NCI-H187 treated with DMSO at 0.1 percent for 48 hours (cell line): ENCODE measurements at regions not wholly inside any gene's neighbourhood (a gene's known extent, or its start where the extent isn't known, plus 50 kb on each side); places are given as distances from the start of the nearest gene placed in this dataset.

Experiments
- DNase-seq: peaks from one replicate; lab custom pipeline; 2025; lab: John Stamatoyannopoulos, UW

DNA sequence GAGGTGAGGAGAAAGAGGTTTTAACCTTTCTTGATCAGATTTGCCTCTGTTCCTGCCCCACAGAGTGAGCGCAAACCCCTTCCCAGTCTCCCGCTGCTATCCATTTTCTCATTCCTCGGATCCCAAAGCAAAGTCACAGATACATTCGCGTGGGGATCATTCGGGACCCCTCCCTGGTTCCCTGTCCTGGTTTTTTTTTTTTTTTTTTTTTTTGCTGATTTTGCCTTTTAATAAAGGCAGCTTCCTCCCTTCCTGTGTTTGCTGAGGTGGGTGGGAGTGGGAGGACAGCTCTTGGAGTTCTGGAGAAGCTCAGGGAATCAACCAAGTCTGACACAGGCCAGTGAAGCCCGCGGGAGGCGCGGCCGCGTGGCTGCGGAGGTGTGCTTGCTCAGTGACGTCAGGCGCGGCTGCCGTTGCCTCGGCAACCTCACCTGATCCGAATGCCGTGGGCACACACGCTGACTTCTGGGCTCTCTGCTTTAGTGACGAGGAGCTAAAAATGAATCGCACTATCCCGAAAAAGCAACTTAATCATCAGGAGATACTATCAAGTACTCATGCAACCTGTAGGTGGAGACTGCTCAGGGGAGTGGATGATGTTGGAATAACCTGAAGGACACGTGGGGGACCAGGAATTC is 106.4 kb downstream of the TBX19 start:
- DNase-seq, result no peak

DNA sequence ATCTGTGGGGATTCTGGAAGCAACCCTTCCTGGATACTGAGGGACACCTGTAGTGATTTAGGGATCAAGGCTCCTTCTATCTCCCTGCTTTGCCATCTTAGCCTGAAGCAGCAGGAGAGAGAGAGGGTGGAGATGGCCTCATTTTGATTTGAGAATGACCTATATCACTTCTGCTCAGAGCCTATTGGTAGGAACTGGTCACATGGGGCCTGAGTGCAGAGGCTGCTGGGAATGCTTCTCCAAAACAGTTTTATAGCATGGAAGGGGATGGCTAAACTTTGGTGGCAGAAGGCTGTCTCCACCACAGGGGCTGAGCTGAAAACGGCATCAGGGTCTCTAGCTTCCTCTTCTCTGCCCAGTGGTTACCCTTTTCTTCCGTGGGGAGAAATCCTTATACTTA is 105.8 kb downstream of the TBX19 start:
- no peak for DNase-seq

DNA sequence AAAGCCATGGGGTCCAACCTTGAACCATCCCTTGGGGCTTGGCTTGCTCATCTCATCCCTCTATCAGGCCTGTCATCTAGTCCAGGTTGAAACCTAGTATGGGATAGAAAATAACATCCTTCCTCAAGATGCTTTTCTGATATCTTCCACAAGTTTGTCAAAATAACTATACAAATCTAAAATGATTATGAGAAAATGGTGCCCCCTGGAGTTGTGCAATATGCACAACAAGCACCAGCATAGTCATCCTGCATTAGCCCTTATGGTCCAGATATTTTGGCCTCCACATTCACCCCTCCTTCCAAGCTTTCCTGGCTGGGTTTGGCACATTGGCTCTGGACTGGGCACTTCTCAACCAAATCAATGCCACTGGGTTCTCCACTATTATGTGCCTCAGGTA is 101.2 kb downstream of the TBX19 start:
- no peak for DNase-seq

DNA sequence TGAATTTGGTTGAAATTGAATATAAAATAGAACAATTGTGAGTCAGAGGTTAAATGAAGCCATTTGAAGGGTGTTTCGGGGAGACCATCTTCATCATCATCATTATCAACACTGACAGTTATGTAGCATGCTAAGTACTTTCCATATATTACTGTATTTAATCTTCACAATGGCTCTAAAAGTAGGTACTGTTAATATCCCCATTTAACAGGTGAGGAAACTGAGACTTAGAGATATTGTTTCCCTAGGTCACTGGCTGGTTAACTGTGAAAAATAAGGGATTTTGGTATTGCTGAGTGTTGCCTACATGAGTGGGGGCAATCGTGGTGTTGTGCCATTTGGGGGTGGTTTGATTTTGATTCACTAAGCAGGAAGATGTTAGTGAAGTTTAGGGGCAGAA is 100.3 kb downstream of the TBX19 start:
- DNase-seq, result no peak

DNA sequence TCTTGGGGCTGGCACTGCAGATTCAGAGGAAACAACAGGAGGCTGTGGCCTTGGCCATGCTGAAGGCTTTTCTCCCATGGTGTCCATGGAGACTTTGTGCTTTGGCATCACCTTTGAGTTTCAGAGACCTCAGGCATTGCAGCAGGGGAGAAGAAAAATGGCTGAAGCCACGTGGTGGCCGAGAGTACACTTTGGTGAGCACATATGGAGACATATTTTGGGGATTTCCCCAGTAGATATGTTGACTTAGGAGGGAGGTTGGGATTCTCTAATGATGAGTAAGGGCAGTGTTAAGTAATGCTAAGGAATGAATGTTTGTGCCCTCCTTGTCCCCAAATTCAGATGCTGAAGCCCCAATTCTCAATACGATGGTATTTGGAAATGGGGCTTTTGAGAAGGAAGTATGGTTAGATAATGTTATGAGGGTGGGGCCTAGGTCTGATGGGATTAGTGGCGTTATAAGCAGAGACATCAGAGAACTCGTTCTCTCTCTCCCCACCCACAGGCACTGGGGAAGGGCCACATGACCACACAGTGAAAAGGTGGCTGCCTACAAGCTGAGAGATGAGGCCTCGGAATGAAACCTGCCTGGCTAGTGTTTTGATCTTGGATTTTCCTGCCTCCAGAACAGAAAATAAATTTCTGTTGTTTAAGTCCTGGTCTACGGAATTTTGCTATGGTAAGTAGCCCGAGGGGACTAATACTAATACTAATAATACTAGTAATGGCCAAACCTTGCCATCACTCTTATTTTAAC is 98.6 kb downstream of the TBX19 start:
- DNase-seq, result no peak

DNA sequence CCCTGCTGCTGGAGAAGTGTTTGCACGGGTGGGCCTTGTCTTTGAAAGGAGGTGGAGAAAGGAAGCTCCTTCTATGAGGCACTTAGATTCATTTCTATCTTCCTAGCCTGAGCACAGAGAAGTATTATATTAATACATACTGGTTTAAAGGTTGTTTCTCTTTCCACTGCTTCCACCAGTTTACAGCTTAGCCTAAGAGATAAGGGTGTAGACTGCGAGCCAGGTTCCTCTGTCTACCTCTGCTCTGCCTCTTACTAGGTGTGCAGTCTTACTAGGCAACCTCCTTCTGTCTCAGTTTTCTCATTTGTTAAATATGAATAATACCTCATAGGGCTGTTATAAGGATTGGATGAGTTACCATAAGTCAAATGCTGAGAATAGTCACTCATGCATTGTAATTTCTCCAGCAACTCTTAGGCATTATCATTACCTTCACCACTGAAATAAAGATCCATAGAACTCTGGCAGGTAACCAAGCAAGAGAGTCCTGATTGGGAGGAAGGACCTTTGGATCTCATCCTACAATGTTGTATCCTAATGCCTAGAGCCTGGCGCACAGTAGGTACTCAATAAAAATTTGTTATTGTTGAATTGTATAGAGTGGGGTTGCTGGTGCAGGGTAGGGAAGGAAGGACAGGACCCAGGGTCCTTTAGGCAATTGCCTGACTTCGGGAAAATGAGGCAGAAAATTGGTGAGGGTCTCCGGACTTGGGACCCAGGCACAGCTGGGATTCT is 95.1 kb downstream of the TBX19 start:
- DNase-seq, result no peak

DNA sequence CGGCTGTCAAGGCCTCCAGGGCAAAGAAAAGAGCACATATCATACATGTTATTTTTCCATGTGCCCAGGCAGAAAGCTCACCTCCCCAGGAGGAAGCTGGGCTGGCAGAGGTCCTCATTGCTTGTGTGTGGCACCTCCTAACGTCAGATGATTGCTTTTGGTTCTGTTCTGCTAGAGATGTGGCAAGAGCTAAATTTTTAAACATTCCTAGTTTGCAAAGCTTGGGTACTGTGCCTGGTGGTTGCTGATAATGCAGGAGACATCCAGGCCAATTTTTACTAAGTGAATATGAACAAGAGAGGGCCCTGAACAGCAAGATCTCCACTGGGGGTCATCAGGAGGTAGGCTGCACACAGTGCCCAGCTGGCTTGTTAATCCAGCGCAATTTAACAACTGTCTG is 93.9 kb downstream of the TBX19 start:
- no peak for DNase-seq

DNA sequence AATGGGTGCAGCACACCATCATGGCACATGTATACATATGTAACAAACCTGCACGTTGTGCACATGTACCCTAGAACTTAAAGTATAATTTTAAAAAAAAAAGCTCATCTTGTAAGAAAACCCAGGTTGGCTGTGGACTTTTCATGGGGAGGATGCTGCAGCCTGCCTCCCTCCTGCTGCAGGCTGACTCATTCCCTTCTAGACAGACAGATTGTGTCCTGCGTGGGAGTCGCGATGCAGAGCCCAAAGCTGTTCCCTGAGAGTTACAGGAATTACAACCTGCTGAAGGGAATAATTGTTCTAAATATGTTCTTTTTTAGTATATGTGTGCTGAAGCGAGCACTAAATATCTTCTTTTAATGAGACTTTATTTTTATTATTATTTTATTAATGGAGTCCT is 93.2 kb downstream of the TBX19 start:
- no peak for DNase-seq

DNA sequence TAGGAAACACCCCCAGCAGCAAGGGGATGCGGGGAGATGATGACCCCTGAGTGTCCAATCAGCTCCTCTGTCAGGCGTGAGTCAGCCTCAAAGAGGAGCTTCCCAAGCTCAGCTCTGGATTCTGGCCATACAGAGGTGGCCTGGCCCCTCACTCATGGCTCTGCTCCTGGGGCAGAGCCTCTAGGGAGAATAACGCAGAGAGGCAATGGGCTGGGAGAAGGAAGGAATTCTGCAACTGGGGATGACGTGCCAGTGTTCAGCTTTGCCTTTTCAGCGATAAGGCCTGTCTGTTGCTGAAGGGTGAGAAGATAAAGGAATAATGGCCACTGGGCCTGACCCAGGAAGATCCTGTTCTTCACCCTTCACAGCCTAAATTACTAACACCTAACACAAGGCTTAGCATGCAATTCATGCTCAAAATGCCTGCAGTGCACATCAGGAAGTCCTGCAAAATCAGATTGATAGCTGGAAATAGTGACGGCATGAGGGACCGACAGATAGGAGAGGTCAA is 92.2 kb downstream of the TBX19 start:
- DNase-seq, result no peak

DNA sequence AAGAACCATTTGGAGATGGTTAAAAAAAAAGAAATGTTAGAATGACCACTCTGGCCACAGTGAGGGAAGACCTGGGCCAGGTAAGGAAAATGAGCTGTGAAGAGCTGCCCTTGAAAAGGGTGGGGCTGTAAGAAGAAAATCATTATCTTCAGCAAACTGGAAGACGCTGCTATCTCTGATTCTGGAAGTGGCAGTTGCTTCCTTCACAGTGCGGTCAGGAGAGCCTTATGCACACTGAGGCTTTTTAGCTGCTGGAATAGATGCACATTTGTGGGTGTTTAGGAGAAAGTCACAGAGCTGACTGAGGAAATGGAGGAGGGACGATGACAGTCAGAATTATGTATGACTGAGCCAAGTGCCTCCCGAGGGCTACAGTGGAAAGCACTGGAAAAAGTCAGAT is 91.6 kb downstream of the TBX19 start:
- no peak for DNase-seq

DNA sequence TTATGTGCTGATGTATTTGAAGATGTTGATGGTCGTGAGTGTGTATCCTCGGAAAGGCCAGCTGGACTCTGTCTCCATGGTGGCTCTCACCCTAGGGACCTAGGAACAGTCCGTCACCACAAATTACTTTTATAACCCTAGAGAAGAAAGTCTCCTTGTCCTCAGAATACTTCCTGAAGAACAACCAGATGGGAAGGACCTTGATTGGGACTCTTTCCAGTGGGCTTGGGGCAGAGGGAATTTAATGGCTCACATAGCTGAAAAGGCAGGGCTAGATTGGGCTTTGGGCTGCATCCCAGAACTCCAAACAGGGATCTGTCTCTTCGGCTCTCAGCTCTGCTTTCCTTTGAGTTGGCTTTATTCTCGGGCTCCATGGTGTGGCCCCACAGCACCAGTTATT is 90.8 kb downstream of the TBX19 start:
- no peak for DNase-seq

DNA sequence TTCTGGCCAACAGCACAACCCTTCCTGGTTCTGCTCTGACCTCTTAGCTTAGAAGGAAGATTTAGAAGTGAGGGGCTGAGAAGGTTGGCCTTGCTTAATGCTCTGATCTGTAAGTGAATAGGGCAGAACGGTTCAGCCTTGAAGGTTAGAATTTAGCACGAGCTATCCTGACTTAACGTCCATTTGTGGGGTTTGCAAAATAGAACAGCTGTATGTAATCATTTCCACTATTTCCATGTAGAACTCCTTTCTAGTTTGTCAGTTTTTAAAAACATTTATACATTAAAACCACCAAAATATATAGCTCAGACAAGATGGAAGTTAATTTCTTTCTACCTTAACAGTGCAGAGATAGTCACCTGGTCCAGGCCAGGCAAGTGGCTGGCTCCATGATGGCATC is 89.9 kb downstream of the TBX19 start:
- no peak for DNase-seq

DNA sequence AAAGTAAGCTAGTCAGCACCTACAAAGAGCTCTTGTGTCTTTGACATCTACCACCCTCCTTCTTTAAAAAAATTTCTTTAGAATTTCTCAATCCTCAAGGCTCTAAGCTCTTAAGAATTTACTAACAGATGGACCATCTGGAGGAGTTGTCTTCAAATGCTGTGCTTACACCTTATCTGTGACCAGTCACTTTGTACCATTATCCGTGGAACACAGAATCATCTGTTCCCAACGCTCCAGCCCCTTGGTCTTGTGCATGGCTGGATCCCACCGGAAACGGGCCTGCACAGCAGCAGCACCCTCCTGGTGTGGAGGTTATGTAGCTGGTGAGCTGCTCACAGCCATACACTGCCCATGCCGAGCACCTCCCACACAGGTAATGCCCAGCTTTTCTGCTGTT is 89.0 kb downstream of the TBX19 start:
- DNase-seq, result no peak

DNA sequence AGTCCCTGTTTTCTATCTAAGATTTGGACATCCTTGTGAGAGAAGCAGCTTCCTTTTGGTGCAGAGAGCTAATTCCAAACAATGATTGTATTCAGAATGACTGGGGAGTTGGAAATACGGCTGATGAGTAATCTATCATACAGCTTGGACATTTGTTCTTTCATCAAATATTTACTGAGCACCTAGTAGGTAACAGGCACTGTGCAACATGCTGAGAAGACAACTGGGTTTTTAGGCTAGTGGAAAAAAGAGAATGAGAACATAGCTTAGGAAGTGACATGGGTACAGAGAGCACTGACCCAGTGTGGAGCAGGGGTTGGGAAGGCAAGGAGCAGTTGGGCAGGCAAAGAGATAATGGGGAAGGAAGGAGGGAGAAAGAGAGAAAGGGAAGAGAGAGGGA is 87.5 kb downstream of the TBX19 start:
- no peak for DNase-seq

DNA sequence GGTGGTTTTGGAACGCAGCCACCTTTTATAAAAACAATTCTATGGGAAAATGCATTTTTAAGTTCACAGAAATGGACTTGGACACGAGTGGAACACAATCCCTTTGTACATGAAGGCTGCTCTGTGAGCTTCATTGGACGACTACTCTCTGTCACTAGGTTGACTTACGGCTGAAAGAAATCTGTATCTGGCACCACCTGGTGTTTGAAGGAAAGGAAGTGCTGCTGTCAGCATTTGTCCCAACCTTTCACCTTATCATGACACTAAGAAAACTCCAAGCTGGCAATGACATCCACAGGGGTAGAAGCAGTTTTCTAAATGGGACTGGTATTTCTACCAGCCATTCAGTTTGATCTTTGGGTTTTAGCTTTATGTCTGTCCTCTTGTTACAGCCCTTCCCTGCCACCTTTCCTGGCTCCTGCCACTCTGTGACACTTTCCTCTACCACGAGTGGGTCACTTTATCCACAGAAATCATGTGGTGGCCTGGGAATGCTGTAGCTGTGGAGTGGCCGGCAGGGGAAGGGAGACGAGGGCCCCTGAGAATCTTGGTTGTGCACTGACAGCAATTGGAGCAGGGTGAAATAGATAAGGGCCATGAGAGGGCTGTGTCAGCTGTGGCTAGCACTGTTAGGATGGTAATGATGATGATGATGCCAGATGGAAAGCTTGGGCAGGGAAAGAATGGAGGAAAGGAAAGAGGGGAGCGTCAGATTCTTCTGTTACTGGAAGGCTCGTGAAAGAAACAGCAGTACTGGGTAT is 85.2 kb downstream of the TBX19 start:
- no peak for DNase-seq
